WTC11 (cell line): ENCODE measurements at regions not wholly inside any gene's neighbourhood (a gene's known extent, or its start where the extent isn't known, plus 50 kb on each side); places are given as distances from the start of the nearest gene placed in this dataset.

ENCODE experiments used
- ATAC-seq: fragments of 200-7000 bp; cut with Tn5 transposase; 2 replicates; pipeline ENCODE4 v1.10.0; 2021; ENCODE audit warnings: mild to moderate bottlenecking, moderate library complexity
- CTCF ChIA-PET: fragments of 300-600 bp; sonication (Branson Sonifier 250); formaldehyde crosslinking; loops from one replicate; lab custom pipeline; 2021; ENCODE audit warnings: antibody characterized with exemption; lab: Charles Lee
- POLR2A ChIA-PET: fragments of 350-600 bp; sonication (Branson Sonifier 250); formaldehyde crosslinking; loops from one replicate; lab custom pipeline; 2021; ENCODE audit warnings: antibody characterized with exemption; lab: Charles Lee
- DNase-seq: peaks from one replicate; pipeline ENCODE4 v3.0.0; 2021; ENCODE audit warnings: low spot score
- H3K27ac Mint-ChIP-seq: 2 replicates; pipeline ENCODE4 v1.8.0; 2021; ENCODE audit warnings: mixed read lengths
- H3K27me3 Mint-ChIP-seq: 2 replicates; pipeline ENCODE4 v1.8.0; 2021; ENCODE audit warnings: low read depth, mild to moderate bottlenecking, moderate library complexity, mixed read lengths
- H3K36me3 Mint-ChIP-seq: 2 replicates; pipeline ENCODE4 v1.8.0; 2021; ENCODE audit warnings: mixed read lengths
- H3K4me1 Mint-ChIP-seq: 2 replicates; pipeline ENCODE4 v1.8.0; 2022; ENCODE audit warnings: mixed read lengths
- H3K4me3 Mint-ChIP-seq: 2 replicates; pipeline ENCODE4 v1.8.0; 2021; ENCODE audit warnings: mild to moderate bottlenecking, moderate library complexity, mixed read lengths
- H3K9me3 Mint-ChIP-seq: 2 replicates; pipeline ENCODE4 v1.8.0; 2021; ENCODE audit warnings: mixed read lengths
- CBFB ChIP-seq: sonication (generic); formaldehyde crosslinking; IDR thresholded peaks from 2 replicates; pipeline ENCODE4 v1.8.1; 2022; ENCODE audit warnings: mild to moderate bottlenecking, low read depth, missing genetic modification reagents
- FOXP1 ChIP-seq: sonication (generic); formaldehyde crosslinking; IDR thresholded peaks from 2 replicates; pipeline ENCODE4 v1.8.0; 2022; ENCODE audit warnings: missing genetic modification reagents, mild to moderate bottlenecking, moderate library complexity, borderline replicate concordance
- GRHL2 ChIP-seq: fragments of 250-450 bp; sonication (Bioruptor Pico); IDR thresholded peaks from 2 replicates; pipeline ENCODE4 v1.8.0; 2022; ENCODE audit warnings: mild to moderate bottlenecking, moderate library complexity; ENCODE audit not compliant: insufficient replicate concordance, severe bottlenecking
- GTF2I ChIP-seq: fragments of 250-450 bp; sonication (Bioruptor Pico); conservative IDR thresholded peaks from 2 replicates; pipeline ENCODE4 v1.4.0; 2021; ENCODE audit warnings: mild to moderate bottlenecking
- IRF1 ChIP-seq: sonication (generic); formaldehyde crosslinking; IDR thresholded peaks from 2 replicates; pipeline ENCODE4 v1.8.0; 2023; ENCODE audit warnings: missing genetic modification reagents
- IRF2 ChIP-seq: sonication (generic); formaldehyde crosslinking; IDR thresholded peaks from 2 replicates; pipeline ENCODE4 v1.8.0; 2022; ENCODE audit warnings: low read depth, missing genetic modification reagents, borderline replicate concordance
- NFATC4 ChIP-seq: fragments of 250-450 bp; sonication (Bioruptor Pico); IDR thresholded peaks from 2 replicates; pipeline ENCODE4 v1.9.0; 2021; ENCODE audit warnings: mild to moderate bottlenecking
- RORB ChIP-seq: fragments of 250-450 bp; sonication (Bioruptor Pico); IDR thresholded peaks from 2 replicates; pipeline ENCODE4 v1.9.0; 2021; ENCODE audit warnings: mild to moderate bottlenecking
- SOX15 ChIP-seq: fragments of 250-450 bp; sonication (Bioruptor Pico); IDR thresholded peaks from 2 replicates; pipeline ENCODE4 v1.9.0; 2021; ENCODE audit warnings: mild to moderate bottlenecking
- TEAD1 ChIP-seq: sonication (generic); formaldehyde crosslinking; IDR thresholded peaks from 2 replicates; pipeline ENCODE4 v1.8.0; 2022; ENCODE audit warnings: mild to moderate bottlenecking, missing genetic modification reagents
- USF2 ChIP-seq: sonication (generic); formaldehyde crosslinking; IDR thresholded peaks from 2 replicates; pipeline ENCODE4 v1.8.1; 2023; ENCODE audit warnings: mild to moderate bottlenecking, missing genetic modification reagents, moderate library complexity
- ZMAT4 ChIP-seq: fragments of 250-450 bp; sonication (Bioruptor Pico); IDR thresholded peaks from 2 replicates; pipeline ENCODE4 v1.9.0; 2021; ENCODE audit warnings: mild to moderate bottlenecking
- ZNF263 ChIP-seq: sonication (generic); formaldehyde crosslinking; IDR thresholded peaks from 2 replicates; pipeline ENCODE4 v1.8.1; 2022; ENCODE audit warnings: low read depth, mild to moderate bottlenecking, moderate library complexity, missing genetic modification reagents
- ZNF317 ChIP-seq: sonication (generic); formaldehyde crosslinking; IDR thresholded peaks from 2 replicates; pipeline ENCODE4 v1.8.1; 2023; ENCODE audit warnings: low read depth, mild to moderate bottlenecking, moderate library complexity, missing genetic modification reagents, borderline replicate concordance
- ZNF396 ChIP-seq: fragments of 250-450 bp; sonication (Bioruptor Pico); IDR thresholded peaks from 2 replicates; pipeline ENCODE4 v1.8.0; 2021; ENCODE audit warnings: mild to moderate bottlenecking, moderate library complexity, borderline replicate concordance
- ZNF416 ChIP-seq: fragments of 250-450 bp; sonication (Bioruptor Pico); IDR thresholded peaks from 2 replicates; pipeline ENCODE4 v1.9.0; 2021; ENCODE audit warnings: mild to moderate bottlenecking, inconsistent platforms

- Mint-ChIP-seq H3K27ac (no peak overlapping the region), H3K36me3 (no peaks in the 10 kb centered on the region), H3K4me3 (no peak overlapping the region), H3K9me3 (peaks cover 19% of the 10 kb centered on the region), H3K27me3 (peaks cover 13% of the 10 kb centered on the region), H3K4me1 (no peaks in the 10 kb centered on the region)
- ATAC-seq: no peak
- ChIA-PET CTCF (interaction anchor here (1.3 to 1.6 kb wide), 2 partner anchors 11 to 301 kb away, joined by 4 to 10 read pairs; no protein-coding TSS in a partner anchor), POLR2A (no interaction called here)
- TF ChIP-seq ZNF416 (CRISPR knock-in tag) (no peak), GTF2I (CRISPR knock-in tag) (0 out of 2 replicates have a peak, but pooled peaks have one; percentile 52)
- no peak for DNase-seq
These were observed 58.1 kb upstream of the DLX2 start for GRCh38 chr2:172160839-172161238.

GRCh38 chr2:172162225-172162733 is 59.6 kb upstream of the DLX2 start:
- Mint-ChIP-seq H3K27ac (no peak overlapping the region), H3K4me1 (0 out of 2 replicates have a peak, but pooled peaks cover under 1% of the 10 kb centered on the region)

GRCh38 chr2:172162739-172163336 is 60.1 kb upstream of the DLX2 start:
- Mint-ChIP-seq H3K27ac (no peak overlapping the region), H3K4me3 (no peak overlapping the region), H3K4me1 (0 out of 2 replicates have a peak, but pooled peaks cover 2% of the 10 kb centered on the region), H3K27me3 (peaks cover 6% of the 10 kb centered on the region), H3K36me3 (no peaks in the 10 kb centered on the region), H3K9me3 (peaks cover 19% of the 10 kb centered on the region)
- ChIA-PET POLR2A (no interaction called here), CTCF (interaction anchor here (1.3 kb wide), 1 partner anchor 36 kb away, joined by 3 read pairs; no protein-coding TSS in a partner anchor)
- ATAC-seq: no peak
- DNase-seq: no peak
- TF ChIP-seq USF2 (CRISPR knock-in tag): no peak
- TF ChIP-seq GRHL2 (CRISPR knock-in tag): no peak
- no peak for TF ChIP-seq ZNF396 (CRISPR knock-in tag)
- TF ChIP-seq, all 79 proteins: peak for 0

More at GRCh38 chr2:172162225-172162733, 59.6 kb upstream of the DLX2 start:
- DNase-seq: no peak
- POLR2A ChIA-PET: no interaction called here
- no peaks in the 10 kb centered on the region for H3K36me3 Mint-ChIP-seq
- ATAC-seq: peak; percentile 67
- peaks cover 6% of the 10 kb centered on the region for H3K27me3 Mint-ChIP-seq
- TF ChIP-seq FOXP1 (CRISPR knock-in tag): no peak
- TF ChIP-seq SOX15: no peak
- no peak for TF ChIP-seq GTF2I (CRISPR knock-in tag)
- peak; percentile 37; the same call in 1 of the 2 replicates for TF ChIP-seq ZNF263 (CRISPR knock-in tag)
- CTCF ChIA-PET: interaction anchor here (1.3 to 1.6 kb wide), 3 partner anchors 10 to 300 kb away, joined by 3 to 10 read pairs (median 4); no protein-coding TSS in a partner anchor
- H3K4me3 Mint-ChIP-seq: no peak overlapping the region
- peaks cover 19% of the 10 kb centered on the region for H3K9me3 Mint-ChIP-seq

GRCh38 chr2:172168917-172169346 is 66.2 kb upstream of the DLX2 start:
- Mint-ChIP-seq H3K4me1 (peaks cover 18% of the 10 kb centered on the region), H3K27ac (no peak overlapping the region), H3K36me3 (no peaks in the 10 kb centered on the region), H3K4me3 (no peak overlapping the region), H3K27me3 (peaks cover 12% of the 10 kb centered on the region), H3K9me3 (peaks cover 8% of the 10 kb centered on the region)
- TF ChIP-seq IRF2 (CRISPR knock-in tag) (no peak), NFATC4 (CRISPR knock-in tag) (no peak), CBFB (CRISPR knock-in tag) (no peak), TEAD1 (CRISPR knock-in tag) (no peak), ZNF317 (CRISPR knock-in tag) (no peak), ZMAT4 (CRISPR knock-in tag) (no peak), IRF1 (no peak), RORB (no peak)
- POLR2A ChIA-PET: no interaction called here
- CTCF ChIA-PET: no interaction called here
- DNase-seq: no peak
- no peak for ATAC-seq
